Uterus (tissue), 3 donors: ENCODE measurements at regions not wholly inside any gene's neighbourhood (a gene's known extent, or its start where the extent isn't known, plus 50 kb on each side); places are given as distances from the start of the nearest gene placed in this dataset.

ENCODE experiments used
- DNase-seq, 2 donors: peaks; one replicate each; pipeline ENCODE4 v3.0.0-alpha.2; 2019 to 2020
- H3K27ac ChIP-seq, 2 donors: fragments of 200-600 bp; sonication (generic); 1 replicate in 1 of 2; 2 replicates in 1 of 2; pipeline ENCODE4 v1.5.1; 2016 to 2018
- H3K27me3 ChIP-seq, 2 donors: fragments of 200-600 bp; sonication (generic); one replicate each; pipeline ENCODE4 v1.5.1; 2018 to 2019; ENCODE audit warnings: control low read depth in 1 of 2
- H3K36me3 ChIP-seq, 2 donors: fragments of 200-600 bp; sonication (generic); one replicate each; pipeline ENCODE4 v1.5.1; 2019; ENCODE audit warnings: control low read depth in 1 of 2
- H3K4me1 ChIP-seq, 2 donors: fragments of 200-600 bp; sonication (generic); one replicate each; pipeline ENCODE4 v1.5.1; 2018 to 2019; ENCODE audit warnings: control low read depth in 1 of 2
- H3K4me3 ChIP-seq, 2 donors: fragments of 200-600 bp; sonication (generic); 1 replicate in 1 of 2; 2 replicates in 1 of 2; pipeline ENCODE4 v1.5.1; 2018 to 2019; ENCODE audit warnings: mild to moderate bottlenecking in 1 of 2
- H3K9me3 ChIP-seq, 2 donors: fragments of 200-600 bp; sonication (generic); one replicate each; pipeline ENCODE4 v1.5.1; 2019; ENCODE audit warnings: control low read depth in 1 of 2
- POLR2A ChIP-seq, 2 donors: fragments of 450-650 bp; IDR thresholded peaks; one replicate each; pipeline ENCODE4 v1.6.1; 2016; ENCODE audit warnings: antibody characterized with exemption in 2 of 2, mild to moderate bottlenecking in 1 of 2, moderate library complexity in 1 of 2
- intact Hi-C: fragments of 100-400 bp; cut with DNase I; formaldehyde crosslinking; loops from one replicate; pipeline ENCODE4 v1.15.1; 2023; ENCODE audit warnings: low total_unique reads
- TF ChIP-seq, protein P1 (sequence below), 4 experiments: fragments of 200-600 bp in 2 of 4; fragments of 450-650 bp in 2 of 4; sonication (generic) in 2 of 4; IDR thresholded peaks; one replicate each; pipeline ENCODE4 v1.5.1; 2016 to 2019; ENCODE audit warnings: antibody characterized with exemption in 4 of 4, mild to moderate bottlenecking in 2 of 4, moderate library complexity in 1 of 4
- donor health status: DM: yes; HTN: yes; CAD: no.

DNA sequence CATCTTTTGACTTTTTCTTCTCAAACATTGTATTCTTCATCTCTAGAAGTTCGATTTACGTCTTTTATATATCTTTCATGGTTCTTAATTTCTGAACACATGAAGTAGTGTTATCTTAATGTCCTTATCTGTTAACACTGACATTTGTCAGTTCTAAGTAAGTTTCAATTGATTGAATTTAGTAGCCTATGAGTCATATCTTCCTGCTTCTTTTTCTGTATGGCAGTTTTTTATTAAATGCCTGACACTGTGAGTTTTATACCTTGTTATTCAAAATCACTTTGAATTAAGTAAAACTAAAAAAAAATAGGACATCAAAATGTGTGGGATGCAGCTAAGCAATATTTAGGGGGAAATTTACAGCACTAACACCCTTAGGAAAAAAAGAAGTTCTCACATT is 707.0 kb upstream of the ACO1 start:
- no peak for DNase-seq
- Histone ChIP-seq H3K36me3 (no peaks in the 10 kb centered on the region), H3K27me3 (no peaks in the 10 kb centered on the region), H3K4me1 (no peaks in the 10 kb centered on the region), H3K4me3 (no peak overlapping the region), H3K27ac (no peak overlapping the region), H3K9me3 (no peaks in the 10 kb centered on the region)
- TF ChIP-seq, protein P1, sequence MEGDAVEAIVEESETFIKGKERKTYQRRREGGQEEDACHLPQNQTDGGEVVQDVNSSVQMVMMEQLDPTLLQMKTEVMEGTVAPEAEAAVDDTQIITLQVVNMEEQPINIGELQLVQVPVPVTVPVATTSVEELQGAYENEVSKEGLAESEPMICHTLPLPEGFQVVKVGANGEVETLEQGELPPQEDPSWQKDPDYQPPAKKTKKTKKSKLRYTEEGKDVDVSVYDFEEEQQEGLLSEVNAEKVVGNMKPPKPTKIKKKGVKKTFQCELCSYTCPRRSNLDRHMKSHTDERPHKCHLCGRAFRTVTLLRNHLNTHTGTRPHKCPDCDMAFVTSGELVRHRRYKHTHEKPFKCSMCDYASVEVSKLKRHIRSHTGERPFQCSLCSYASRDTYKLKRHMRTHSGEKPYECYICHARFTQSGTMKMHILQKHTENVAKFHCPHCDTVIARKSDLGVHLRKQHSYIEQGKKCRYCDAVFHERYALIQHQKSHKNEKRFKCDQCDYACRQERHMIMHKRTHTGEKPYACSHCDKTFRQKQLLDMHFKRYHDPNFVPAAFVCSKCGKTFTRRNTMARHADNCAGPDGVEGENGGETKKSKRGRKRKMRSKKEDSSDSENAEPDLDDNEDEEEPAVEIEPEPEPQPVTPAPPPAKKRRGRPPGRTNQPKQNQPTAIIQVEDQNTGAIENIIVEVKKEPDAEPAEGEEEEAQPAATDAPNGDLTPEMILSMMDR (IDR thresholded peaks at IDR 0.05): no peak
- TF ChIP-seq POLR2A (IDR thresholded peaks at IDR 0.05): no peak
- intact Hi-C loops: no loop called here

DNA sequence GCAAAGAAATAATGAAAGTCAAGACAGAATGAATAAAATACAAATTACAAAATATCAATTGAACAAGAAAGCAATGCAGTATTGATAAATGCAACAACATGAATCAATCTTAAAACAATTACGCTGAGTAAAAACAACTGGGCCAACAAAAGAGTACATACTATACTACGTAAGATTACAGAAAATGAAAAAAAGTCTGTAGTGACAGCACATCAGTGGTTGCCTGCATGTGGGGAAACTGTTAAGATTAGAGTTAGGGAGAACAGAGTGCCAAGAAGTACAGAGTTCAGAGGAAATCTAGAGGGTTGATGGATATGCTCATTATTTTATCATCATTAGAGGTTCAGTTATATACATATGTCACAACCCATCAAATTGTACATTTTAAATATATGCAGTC is 706.6 kb upstream of the ACO1 start:
- no peaks in the 10 kb centered on the region for H3K27me3 ChIP-seq
- no peaks in the 10 kb centered on the region for H3K9me3 ChIP-seq
- intact Hi-C loops: no loop called here
- H3K27ac ChIP-seq: no peak overlapping the region
- DNase-seq: no peak
- TF ChIP-seq POLR2A (IDR thresholded peaks at IDR 0.05): no peak
- TF ChIP-seq, protein P1 (IDR thresholded peaks at IDR 0.05): no peak
- no peak overlapping the region for H3K4me3 ChIP-seq
- H3K36me3 ChIP-seq: no peaks in the 10 kb centered on the region
- H3K4me1 ChIP-seq: no peaks in the 10 kb centered on the region

DNA sequence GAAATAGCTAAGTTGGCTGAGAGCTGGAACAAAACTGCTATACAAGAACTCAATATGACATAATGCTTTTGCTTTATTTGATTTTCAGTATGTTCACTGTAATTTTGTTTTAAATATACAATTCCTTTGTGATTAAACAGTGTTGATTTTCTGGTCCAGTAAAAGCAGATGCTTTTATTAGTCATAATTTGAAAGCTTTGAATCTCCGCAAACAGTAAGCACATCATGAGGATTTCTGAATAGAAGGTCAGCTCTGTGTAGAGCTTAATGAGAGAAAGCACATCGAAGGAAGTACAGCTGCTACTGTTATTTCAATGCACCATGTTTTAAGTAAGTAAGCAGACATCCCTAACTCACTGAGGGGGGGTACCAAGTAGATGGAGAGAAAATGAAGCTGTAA is 701.3 kb upstream of the ACO1 start:
- Histone ChIP-seq H3K36me3 (no peaks in the 10 kb centered on the region), H3K4me3 (no peak overlapping the region), H3K9me3 (no peaks in the 10 kb centered on the region), H3K27ac (no peak overlapping the region), H3K4me1 (no peaks in the 10 kb centered on the region), H3K27me3 (no peaks in the 10 kb centered on the region)
- intact Hi-C loops: no loop called here
- TF ChIP-seq, protein P1 (IDR thresholded peaks at IDR 0.05): no peak
- no peak for TF ChIP-seq POLR2A (IDR thresholded peaks at IDR 0.05)
- no peak for DNase-seq

DNA sequence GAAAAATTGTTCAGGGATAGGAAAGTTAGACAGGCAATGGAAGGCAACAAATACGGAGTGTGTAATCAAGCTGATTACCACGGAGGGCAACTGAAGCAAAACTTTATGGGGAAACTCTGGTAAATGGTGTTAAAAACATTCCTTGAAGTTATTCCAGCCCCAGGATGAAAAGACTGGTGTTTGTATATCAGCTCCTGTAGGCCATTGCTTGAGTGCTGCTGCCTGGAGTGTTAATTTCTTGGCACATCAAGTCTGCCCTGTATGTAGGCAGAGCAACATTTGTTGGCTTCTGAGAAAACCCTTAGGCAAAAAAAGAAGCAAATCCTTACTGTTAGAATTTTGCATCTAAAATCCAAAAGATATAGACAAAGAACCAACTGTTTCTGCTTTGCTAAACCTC is 686.5 kb upstream of the ACO1 start:
- Histone ChIP-seq H3K27ac (no peak overlapping the region), H3K36me3 (no peaks in the 10 kb centered on the region), H3K4me1 (no peaks in the 10 kb centered on the region), H3K9me3 (no peaks in the 10 kb centered on the region), H3K27me3 (no peaks in the 10 kb centered on the region), H3K4me3 (no peak overlapping the region)
- TF ChIP-seq POLR2A (IDR thresholded peaks at IDR 0.05): no peak
- TF ChIP-seq, protein P1 (IDR thresholded peaks at IDR 0.05): no peak
- no peak for DNase-seq
- intact Hi-C loops: no loop called here

DNA sequence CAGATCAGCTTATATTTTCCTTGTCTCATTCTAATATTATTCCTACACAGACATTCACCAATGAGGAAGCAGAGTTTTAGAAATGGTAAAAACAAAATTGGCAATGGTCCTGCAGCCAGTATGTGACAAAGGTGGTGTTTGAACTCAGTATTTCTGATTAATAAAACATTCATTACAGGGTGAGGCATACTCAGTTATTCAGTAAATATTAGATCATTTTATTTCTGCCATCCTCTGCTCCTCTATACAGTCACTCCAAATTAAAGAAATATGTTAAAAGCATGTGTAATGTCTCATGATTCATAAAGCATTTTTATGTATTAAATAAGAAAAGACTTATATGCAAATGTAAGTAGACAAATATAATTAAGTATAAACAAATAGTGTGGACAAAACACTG is 684.6 kb upstream of the ACO1 start:
- Histone ChIP-seq H3K4me3 (no peak overlapping the region), H3K4me1 (no peaks in the 10 kb centered on the region), H3K36me3 (no peaks in the 10 kb centered on the region), H3K9me3 (no peaks in the 10 kb centered on the region), H3K27me3 (no peaks in the 10 kb centered on the region), H3K27ac (no peak overlapping the region)
- no peak for TF ChIP-seq POLR2A (IDR thresholded peaks at IDR 0.05)
- TF ChIP-seq, protein P1 (IDR thresholded peaks at IDR 0.05): no peak
- DNase-seq: no peak
- intact Hi-C loops: no loop called here
